ENCODE measurements at regions not wholly inside any gene's neighbourhood (a gene's known extent, or its start where the extent isn't known, plus 50 kb on each side); places are given as distances from the start of the nearest gene placed in this dataset.

DNA sequence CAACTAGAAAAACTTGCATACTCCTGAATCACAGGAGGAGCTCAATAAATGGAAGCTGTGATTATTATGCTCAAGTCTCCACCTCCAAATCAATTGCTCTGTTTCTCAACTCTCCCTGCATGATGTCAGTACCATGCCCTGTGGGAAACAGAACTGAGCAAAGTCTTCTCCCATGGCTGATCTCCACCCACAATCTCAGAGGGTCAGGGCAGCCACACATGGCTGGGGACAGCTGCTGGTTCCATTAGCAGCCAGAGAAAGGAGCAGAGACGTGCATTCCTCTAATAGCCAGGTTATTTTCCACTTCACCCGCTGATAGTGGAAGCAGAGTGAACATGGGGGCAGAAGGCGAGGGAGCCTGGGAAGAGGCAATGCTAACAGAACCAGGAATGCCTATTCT, 85.5 kb upstream of the TMEM132E start:
- TF ChIP-seq CTCF (IDR thresholded peaks at IDR 0.05), result no peak
- TF ChIP-seq POLR2A (IDR thresholded peaks at IDR 0.05), result no peak

Measured in uterus (tissue), 2 donors.